SK-N-MC (cell line): ENCODE measurements at regions not wholly inside any gene's neighbourhood (a gene's known extent, or its start where the extent isn't known, plus 50 kb on each side); places are given as distances from the start of the nearest gene placed in this dataset.

Experiments
- EZH2 ChIP-seq: fragments of 200-600 bp; sonication (generic); IDR thresholded peaks from one replicate; pipeline ENCODE4 v1.6.1; 2017; ENCODE audit warnings: antibody characterized with exemption
- POLR2AphosphoS5 ChIP-seq: IDR thresholded peaks from 2 replicates; pipeline ENCODE4 v1.6.1; 2012; ENCODE audit warnings: mild to moderate bottlenecking, low read depth, low read length, borderline replicate concordance

GRCh38 chr2:35410431-35411061, 945.0 kb upstream of the CRIM1 start:
- TF ChIP-seq EZH2 = no peak
- no peak for TF ChIP-seq POLR2AphosphoS5
